ENCODE measurements at regions not wholly inside any gene's neighbourhood (a gene's known extent, or its start where the extent isn't known, plus 50 kb on each side); places are given as distances from the start of the nearest gene placed in this dataset.

- Histone ChIP-seq H3K4me2 (no peak overlapping the region), H3K4me3 (no peak overlapping the region), H3K27ac (no peak overlapping the region), H3K4me1 (no peaks in the 10 kb centered on the region), H3K9me3 (no peaks in the 10 kb centered on the region)
- TF ChIP-seq EP300 (IDR thresholded peaks at IDR 0.05), result no peak
- TF ChIP-seq MAFK (IDR thresholded peaks at IDR 0.05; ENCODE audit: partially characterized antibody), result peak; percentile 37
- TF ChIP-seq NR3C1 (IDR thresholded peaks at IDR 0.05), result no peak
- TF ChIP-seq ZFP36 (IDR thresholded peaks at IDR 0.05; ENCODE audit: borderline replicate concordance, partially characterized antibody), result no peak
- TF ChIP-seq ELK1 (IDR thresholded peaks at IDR 0.05; ENCODE audit: low read depth, low read length), result no peak
- ChIA-PET CTCF (no interaction called here), POLR2A (no interaction called here)
- no peak for ATAC-seq
- FAIRE-seq, result no peak
- DNase-seq (ENCODE audit: low read depth in 1 of 2, low spot score in 1 of 2), result no peak
These were observed 378.1 kb upstream of the USP24 start for GRCh38 chr1:55593298-55593697.

GRCh38 chr1:55592122-55592521 lies 377.0 kb upstream of the USP24 start:
- no peak for FAIRE-seq
- Histone ChIP-seq H3K4me1 (no peaks in the 10 kb centered on the region), H3K4me3 (no peak overlapping the region), H3K9me3 (no peaks in the 10 kb centered on the region), H3K27ac (no peak overlapping the region), H3K4me2 (no peak overlapping the region)
- ATAC-seq, result no peak
- CTCF ChIA-PET, result no interaction called here
- WGBS (ENCODE audit: missing lambda C conversion rate), result 93% methylated on average over 2 of the region's 2 CpGs
- no peak for TF ChIP-seq PHF8 (IDR thresholded peaks at IDR 0.05; ENCODE audit: borderline replicate concordance, low read depth)
- TF ChIP-seq HOXB13 (CRISPR knock-in tag; IDR thresholded peaks at IDR 0.05; ENCODE audit: low read depth), result no peak
- no peak for TF ChIP-seq ZNF302 (CRISPR knock-in tag; IDR thresholded peaks at IDR 0.05)
- TF ChIP-seq RFX5 (IDR thresholded peaks at IDR 0.05), result no peak
- no peak for TF ChIP-seq GATA3 (IDR thresholded peaks at IDR 0.05; ENCODE audit: borderline replicate concordance)
- no peak for TF ChIP-seq EP300 (IDR thresholded peaks at IDR 0.05)
- no peak for TF ChIP-seq MAX (IDR thresholded peaks at IDR 0.05)
- TF ChIP-seq HMGXB4 (CRISPR knock-in tag; IDR thresholded peaks at IDR 0.05; ENCODE audit: borderline replicate concordance), result no peak
- TF ChIP-seq EHMT2 (IDR thresholded peaks at IDR 0.05; ENCODE audit: low read depth), result no peak
- no peak for TF ChIP-seq USF2 (IDR thresholded peaks at IDR 0.05)
- no peak for TF ChIP-seq ELK1 (IDR thresholded peaks at IDR 0.05; ENCODE audit: low read depth, low read length)
- no peak for TF ChIP-seq ZSCAN20 (CRISPR knock-in tag; IDR thresholded peaks at IDR 0.05)
- no peak for TF ChIP-seq EHF (CRISPR knock-in tag; IDR thresholded peaks at IDR 0.05)
- TF ChIP-seq TP53 (CRISPR knock-in tag; IDR thresholded peaks at IDR 0.05), result no peak
- no peak for TF ChIP-seq E2F6 (IDR thresholded peaks at IDR 0.05; ENCODE audit: borderline replicate concordance, low read depth)
- TF ChIP-seq CEBPB (IDR thresholded peaks at IDR 0.05), result no peak
- no peak for TF ChIP-seq RNF2 (IDR thresholded peaks at IDR 0.05; ENCODE audit: borderline replicate concordance, low read depth)
- no peak for TF ChIP-seq ZFP36 (IDR thresholded peaks at IDR 0.05; ENCODE audit: borderline replicate concordance, partially characterized antibody)
- no peak for TF ChIP-seq ESRRA (IDR thresholded peaks at IDR 0.05; ENCODE audit: borderline replicate concordance, low read length)
- POLR2A ChIA-PET, result no interaction called here
- no peak for DNase-seq (ENCODE audit: low read depth in 1 of 2, low spot score in 1 of 2)
